GM18951 (cell line): ENCODE measurements at regions not wholly inside any gene's neighbourhood (a gene's known extent, or its start where the extent isn't known, plus 50 kb on each side); places are given as distances from the start of the nearest gene placed in this dataset.

Source experiments
- POLR2A ChIP-seq: IDR thresholded peaks from 4 replicates; pipeline ENCODE4 v1.6.1; 2011; ENCODE audit warnings: mild to moderate bottlenecking; ENCODE audit not compliant: insufficient read length, insufficient read depth; ENCODE audit errors: extremely low read depth
- in situ Hi-C: fragments of 300-500 bp; cut with MboI; formaldehyde crosslinking; loops from one replicate; pipeline ENCODE4 v1.12.0; 2022; ENCODE audit warnings: low sequenced_read_pairs, mixed read lengths, inconsistent platforms; ENCODE audit not compliant: unreplicated experiment

DNA sequence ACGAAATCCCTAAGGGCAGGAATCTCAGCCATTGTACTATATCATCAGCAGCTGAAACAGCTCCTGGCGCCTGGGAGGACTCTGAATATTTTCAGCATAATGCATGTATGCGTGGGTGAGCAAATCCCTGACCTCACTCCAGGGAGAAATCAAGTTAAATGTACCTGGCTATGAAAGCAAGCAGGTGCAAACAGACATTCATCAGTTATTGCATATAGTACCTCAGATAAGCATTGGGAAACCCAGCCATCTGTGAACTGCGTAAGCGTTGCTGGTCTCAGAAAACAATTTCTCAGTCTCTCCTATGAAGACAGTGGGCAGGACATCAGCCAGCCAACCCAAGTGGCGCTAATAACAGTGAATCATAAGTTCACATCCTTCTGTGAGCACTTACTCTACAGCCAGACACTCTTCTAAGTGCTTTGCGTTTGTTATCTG, 622.6 kb downstream of the EPM2A start:
- no peak for TF ChIP-seq POLR2A
- in situ Hi-C loops: no loop called here

GRCh38 chr6:145115638-145116037, 619.7 kb downstream of the EPM2A start:
- no peak for TF ChIP-seq POLR2A
- in situ Hi-C loops: no loop called here

DNA sequence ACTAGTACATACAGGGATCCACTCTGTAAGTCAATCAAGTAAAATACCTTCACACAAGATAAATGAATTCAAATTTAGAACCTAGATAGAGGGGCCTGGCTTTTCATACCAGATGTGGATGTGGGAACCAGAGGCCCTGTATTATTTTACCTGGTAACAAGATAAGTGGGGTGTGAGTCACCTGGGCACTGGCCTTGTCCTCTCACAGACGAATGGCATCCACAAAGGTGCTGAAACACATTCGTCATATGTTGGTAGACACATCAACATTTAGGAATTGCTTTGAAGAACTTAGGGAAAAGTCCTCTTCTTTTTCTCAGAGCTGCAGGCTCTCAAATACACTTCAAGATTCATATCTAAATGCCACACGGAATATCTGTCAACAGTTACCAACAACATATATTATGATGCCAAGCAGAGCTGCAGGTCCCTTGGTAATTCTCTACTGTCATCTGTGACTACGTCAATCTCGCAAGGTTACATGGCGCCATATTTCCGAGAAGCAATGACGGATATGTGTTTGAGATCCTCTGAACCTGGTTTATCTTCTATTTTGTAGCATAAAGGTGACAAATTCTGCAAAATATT, 618.6 kb downstream of the EPM2A start:
- no peak for TF ChIP-seq POLR2A
- in situ Hi-C loops: no loop called here

GRCh38 chr6:145118224-145118623, 617.1 kb downstream of the EPM2A start:
- in situ Hi-C loops: no loop called here
- no peak for TF ChIP-seq POLR2A

- no peak for TF ChIP-seq POLR2A
- in situ Hi-C loops: no loop called here
These were observed 616.2 kb downstream of the EPM2A start for GRCh38 chr6:145119081-145119480.

DNA sequence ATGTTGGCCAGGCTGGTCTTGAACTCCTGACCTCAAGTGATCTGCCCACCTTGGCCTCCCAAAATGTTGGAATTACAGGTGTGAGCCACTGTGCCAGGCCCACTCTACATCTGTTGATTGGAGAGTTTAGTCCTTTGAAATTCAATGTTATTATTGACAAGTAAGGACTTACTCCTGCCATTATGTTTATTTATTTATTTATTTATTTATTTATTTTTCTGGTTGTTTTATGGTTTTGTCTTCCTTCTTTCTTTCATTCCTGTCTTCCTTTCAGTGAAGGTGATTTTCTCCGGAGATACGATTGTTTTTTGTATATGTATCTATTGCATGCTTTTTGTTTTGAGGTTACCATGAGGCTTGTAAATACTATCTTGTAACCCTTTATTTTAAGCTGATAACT, 602.6 kb downstream of the EPM2A start:
- TF ChIP-seq POLR2A: no peak
- in situ Hi-C loops: no loop called here

GRCh38 chr6:145135702-145136101, 599.6 kb downstream of the EPM2A start:
- TF ChIP-seq POLR2A: no peak
- in situ Hi-C loops: no loop called here

DNA sequence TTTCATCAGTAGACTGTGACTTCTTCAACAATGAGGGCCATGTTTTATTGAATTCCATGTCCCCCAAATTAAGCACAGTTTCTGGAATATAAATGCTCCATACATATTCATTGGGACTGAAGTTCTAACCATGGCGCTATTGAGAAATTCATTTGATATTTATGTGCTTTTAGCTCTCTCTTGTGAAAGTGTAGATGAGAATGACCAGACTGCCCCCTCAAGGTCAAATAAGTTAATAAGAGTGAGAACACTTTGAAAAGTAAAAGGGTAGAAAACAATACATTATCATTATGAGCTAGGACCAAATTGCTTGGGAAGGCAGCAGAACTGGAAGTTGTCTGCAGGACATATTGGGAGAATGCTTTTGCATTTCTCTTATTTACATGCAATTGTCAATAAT, 597.9 kb downstream of the EPM2A start:
- in situ Hi-C loops: no loop called here
- TF ChIP-seq POLR2A: no peak

- TF ChIP-seq POLR2A: no peak
- in situ Hi-C loops: no loop called here
These were observed 596.7 kb downstream of the EPM2A start for GRCh38 chr6:145138469-145139139.

DNA sequence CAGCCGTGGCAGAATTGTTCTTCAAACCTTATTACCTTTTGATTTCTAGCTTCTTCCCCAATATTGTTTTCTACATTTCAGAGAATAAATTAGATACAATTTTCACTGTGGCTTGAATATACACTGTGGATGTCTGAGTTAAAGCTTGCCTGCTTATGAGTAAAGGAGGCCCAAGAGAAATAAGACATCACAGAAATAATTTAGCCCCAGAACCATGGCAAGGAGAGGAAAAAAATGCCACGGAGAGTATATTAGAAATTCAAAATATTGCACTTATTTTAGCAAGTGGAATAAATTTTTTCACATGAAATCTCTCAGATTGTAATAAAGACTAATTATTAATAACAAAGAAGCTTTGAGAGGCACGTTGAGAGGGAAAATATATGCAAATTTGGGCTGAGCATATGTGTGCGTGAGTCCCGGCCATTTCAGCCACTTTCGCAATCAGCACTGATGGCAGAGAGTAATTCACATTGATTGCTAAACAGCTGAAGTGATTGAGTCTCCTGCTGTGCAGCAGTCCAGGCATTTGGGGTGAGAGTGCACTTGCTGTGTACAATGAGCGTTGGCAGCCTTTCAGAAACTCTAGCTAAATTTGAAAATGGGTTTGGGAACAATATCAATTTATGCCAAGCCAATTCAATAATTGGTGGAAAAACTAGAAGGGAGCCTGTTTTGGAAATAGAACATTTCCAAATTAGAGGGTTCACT, 596.0 kb downstream of the EPM2A start:
- TF ChIP-seq POLR2A: no peak
- in situ Hi-C loops: no loop called here

GRCh38 chr6:145139895-145140294, 595.4 kb downstream of the EPM2A start:
- no peak for TF ChIP-seq POLR2A
- in situ Hi-C loops: no loop called here

DNA sequence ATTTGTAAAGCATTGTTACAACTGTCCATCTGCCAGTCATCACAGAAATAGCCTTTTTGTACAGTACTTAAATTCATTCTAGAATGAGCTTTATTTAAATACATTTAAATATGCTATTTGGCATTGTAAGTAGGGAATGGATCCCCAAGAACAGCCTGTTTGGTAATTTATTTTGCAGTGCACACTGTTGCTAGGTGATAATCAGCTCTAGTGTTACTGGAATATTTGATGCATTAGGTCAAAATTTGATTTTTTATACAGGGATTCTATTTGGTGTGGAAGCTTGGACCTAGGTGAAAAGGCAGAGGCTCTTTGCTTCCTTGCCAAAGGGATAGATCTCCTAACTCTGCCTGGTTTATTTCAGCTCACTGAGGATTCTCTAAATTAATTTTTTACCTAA, 593.7 kb downstream of the EPM2A start:
- in situ Hi-C loops: no loop called here
- TF ChIP-seq POLR2A: no peak

- no peak for TF ChIP-seq POLR2A
- in situ Hi-C loops: no loop called here
These were observed 592.4 kb downstream of the EPM2A start for GRCh38 chr6:145142958-145143357.

- in situ Hi-C loops: no loop called here
- TF ChIP-seq POLR2A: no peak
These were observed 591.9 kb downstream of the EPM2A start for GRCh38 chr6:145143379-145143778.
